ENCODE measurements at regions not wholly inside any gene's neighbourhood (a gene's known extent, or its start where the extent isn't known, plus 50 kb on each side); places are given as distances from the start of the nearest gene placed in this dataset.

DNA sequence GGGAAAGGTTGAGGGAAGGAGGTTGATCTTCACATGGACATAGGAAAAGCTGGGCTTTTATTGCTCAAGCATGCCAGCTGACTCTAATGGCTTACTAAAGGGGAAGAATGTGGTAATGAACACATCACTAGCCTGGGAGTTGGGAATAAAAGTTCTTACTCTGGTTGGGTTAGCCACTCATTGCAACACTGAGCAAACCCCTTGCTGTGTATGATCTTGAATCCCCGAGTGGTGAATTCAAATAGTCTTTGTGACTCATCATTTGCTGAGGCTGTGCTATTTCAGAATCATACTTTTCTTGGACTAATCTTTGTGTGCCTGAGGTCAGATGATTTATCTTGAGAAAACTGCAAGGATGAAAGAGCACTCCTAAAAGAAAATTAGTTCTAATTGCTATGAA, 304.1 kb upstream of the ANO5 start:
- no peaks in the 10 kb centered on the region for H3K4me1 ChIP-seq
- H3K36me3 ChIP-seq, result no peaks in the 10 kb centered on the region
- TF ChIP-seq POLR2A (IDR thresholded peaks at IDR 0.05) (no peak), POLR2AphosphoS5 (IDR thresholded peaks at IDR 0.05; ENCODE audit: insufficient read depth in 1 of 2, low read depth in 1 of 2) (no peak)
- TF ChIP-seq, protein P1, sequence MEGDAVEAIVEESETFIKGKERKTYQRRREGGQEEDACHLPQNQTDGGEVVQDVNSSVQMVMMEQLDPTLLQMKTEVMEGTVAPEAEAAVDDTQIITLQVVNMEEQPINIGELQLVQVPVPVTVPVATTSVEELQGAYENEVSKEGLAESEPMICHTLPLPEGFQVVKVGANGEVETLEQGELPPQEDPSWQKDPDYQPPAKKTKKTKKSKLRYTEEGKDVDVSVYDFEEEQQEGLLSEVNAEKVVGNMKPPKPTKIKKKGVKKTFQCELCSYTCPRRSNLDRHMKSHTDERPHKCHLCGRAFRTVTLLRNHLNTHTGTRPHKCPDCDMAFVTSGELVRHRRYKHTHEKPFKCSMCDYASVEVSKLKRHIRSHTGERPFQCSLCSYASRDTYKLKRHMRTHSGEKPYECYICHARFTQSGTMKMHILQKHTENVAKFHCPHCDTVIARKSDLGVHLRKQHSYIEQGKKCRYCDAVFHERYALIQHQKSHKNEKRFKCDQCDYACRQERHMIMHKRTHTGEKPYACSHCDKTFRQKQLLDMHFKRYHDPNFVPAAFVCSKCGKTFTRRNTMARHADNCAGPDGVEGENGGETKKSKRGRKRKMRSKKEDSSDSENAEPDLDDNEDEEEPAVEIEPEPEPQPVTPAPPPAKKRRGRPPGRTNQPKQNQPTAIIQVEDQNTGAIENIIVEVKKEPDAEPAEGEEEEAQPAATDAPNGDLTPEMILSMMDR (IDR thresholded peaks at IDR 0.05), result no peak
- no peak overlapping the region for H3K27ac ChIP-seq
- H3K9me3 ChIP-seq, result no peaks in the 10 kb centered on the region
- DNase-seq (ENCODE audit: extremely low spot score in 2 of 2), result no peak
- no peaks in the 10 kb centered on the region for H3K27me3 ChIP-seq
- H3K4me3 ChIP-seq, result no peak overlapping the region
- intact Hi-C loops (cut with DNase I), result no loop called here

DNA sequence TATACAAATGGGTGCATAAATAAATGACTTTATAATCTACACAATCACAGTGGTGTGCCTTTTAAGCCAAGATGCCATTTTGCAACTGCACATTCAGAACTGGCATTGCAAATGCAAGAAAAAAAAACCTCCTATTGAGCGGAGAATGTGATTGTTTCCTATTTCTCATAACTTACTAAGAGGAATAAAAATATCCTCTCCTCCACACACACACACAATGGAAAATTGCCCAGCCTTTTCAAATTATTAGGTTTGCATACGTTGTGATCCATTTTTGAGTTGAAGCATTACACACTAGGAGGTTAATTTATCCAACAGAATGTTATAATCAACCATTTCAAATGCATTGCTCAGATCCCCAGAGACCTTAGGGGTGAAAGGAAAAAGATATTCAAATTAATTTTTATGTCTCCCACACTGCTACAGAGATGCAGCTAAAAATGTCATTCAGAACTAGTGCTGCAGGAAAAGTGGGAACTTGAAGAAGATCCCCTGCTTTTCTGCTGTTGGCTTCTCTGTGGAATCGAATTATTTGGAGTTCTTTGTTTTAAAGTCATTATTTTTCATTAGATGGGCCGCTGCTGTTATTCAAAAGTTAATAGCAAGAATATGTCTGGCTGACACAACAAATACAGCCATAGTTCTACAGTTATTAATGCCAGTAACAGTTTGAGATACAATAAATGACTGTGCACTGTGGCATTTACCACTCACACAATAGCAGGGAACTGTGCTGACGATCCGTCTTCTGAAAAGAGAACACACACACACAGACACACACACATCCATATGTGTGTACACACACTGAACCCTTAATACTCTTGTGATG, 299.9 kb upstream of the ANO5 start:
- no peak for TF ChIP-seq POLR2AphosphoS5 (IDR thresholded peaks at IDR 0.05; ENCODE audit: insufficient read depth in 1 of 2, low read depth in 1 of 2)
- no peak for TF ChIP-seq POLR2A (IDR thresholded peaks at IDR 0.05)
- TF ChIP-seq, protein P1 (IDR thresholded peaks at IDR 0.05), result no peak
- intact Hi-C loops (cut with DNase I), result no loop called here
- Histone ChIP-seq H3K27ac (no peak overlapping the region), H3K27me3 (no peaks in the 10 kb centered on the region), H3K9me3 (no peaks in the 10 kb centered on the region), H3K4me1 (no peaks in the 10 kb centered on the region), H3K4me3 (no peak overlapping the region), H3K36me3 (no peaks in the 10 kb centered on the region)
- DNase-seq (ENCODE audit: extremely low spot score in 2 of 2), result no peak

DNA sequence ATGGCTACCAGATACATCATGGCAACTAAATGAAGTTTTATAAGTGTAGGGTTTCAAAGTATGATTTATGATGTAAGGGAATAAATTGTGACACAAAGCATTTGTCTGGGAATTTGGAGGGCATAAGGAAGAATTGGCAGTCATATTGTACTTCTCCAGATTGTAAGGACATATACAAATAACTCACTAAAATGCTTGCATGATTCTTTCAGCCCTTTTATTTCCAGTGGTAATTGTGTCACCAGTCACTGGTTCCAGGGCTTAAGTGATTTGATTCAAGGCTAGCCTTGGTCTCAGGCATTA, 299.4 kb upstream of the ANO5 start:
- Histone ChIP-seq H3K4me1 (no peaks in the 10 kb centered on the region), H3K27ac (no peak overlapping the region), H3K9me3 (no peaks in the 10 kb centered on the region), H3K27me3 (no peaks in the 10 kb centered on the region), H3K36me3 (no peaks in the 10 kb centered on the region), H3K4me3 (no peak overlapping the region)
- intact Hi-C loops (cut with DNase I), result no loop called here
- DNase-seq (ENCODE audit: extremely low spot score in 2 of 2), result no peak
- TF ChIP-seq POLR2AphosphoS5 (IDR thresholded peaks at IDR 0.05; ENCODE audit: insufficient read depth in 1 of 2, low read depth in 1 of 2) (no peak), POLR2A (IDR thresholded peaks at IDR 0.05) (no peak)
- TF ChIP-seq, protein P1 (IDR thresholded peaks at IDR 0.05), result no peak

DNA sequence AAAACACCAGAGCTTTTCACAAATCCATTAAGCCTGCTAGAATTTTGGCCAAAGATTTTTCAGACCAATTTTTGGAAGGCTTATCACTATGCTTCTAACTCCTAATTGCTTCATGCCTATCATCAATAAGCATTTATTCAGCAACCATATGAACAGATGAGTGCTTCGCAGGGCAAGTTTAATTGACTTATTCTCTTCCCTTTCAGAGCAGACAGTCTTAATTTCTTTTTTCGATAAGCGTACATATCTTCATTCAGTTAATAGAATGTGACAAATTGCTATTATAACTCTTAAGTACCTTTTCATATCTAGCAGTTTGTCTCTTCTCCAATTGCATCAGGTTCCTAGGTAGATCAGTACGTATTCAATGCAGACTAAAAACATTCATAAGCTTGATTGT, 298.4 kb upstream of the ANO5 start:
- Histone ChIP-seq H3K4me3 (no peak overlapping the region), H3K36me3 (no peaks in the 10 kb centered on the region), H3K4me1 (no peaks in the 10 kb centered on the region), H3K27me3 (no peaks in the 10 kb centered on the region), H3K9me3 (no peaks in the 10 kb centered on the region), H3K27ac (no peak overlapping the region)
- DNase-seq (ENCODE audit: extremely low spot score in 2 of 2), result no peak
- no peak for TF ChIP-seq POLR2AphosphoS5 (IDR thresholded peaks at IDR 0.05; ENCODE audit: insufficient read depth in 1 of 2, low read depth in 1 of 2)
- no peak for TF ChIP-seq POLR2A (IDR thresholded peaks at IDR 0.05)
- TF ChIP-seq, protein P1 (IDR thresholded peaks at IDR 0.05), result no peak
- intact Hi-C loops (cut with DNase I), result no loop called here

DNA sequence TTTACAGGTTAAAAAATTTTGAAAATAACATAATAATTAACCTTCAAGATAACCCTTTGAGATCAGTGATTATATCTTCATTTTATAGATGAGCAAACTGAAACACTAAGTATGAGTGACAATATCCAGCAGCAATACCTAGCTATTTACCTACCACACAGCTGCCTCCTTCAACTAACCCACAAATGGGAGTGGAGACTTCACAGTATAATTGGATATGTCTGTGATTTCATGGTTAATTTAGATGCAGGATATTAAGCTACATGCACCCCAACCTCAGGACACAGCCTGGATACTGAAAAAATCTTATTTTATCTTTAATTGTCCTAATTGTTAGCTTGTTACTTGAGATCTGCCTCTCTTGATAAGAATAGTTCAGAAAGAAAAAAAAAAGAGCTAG, 297.2 kb upstream of the ANO5 start:
- TF ChIP-seq POLR2AphosphoS5 (IDR thresholded peaks at IDR 0.05; ENCODE audit: insufficient read depth in 1 of 2, low read depth in 1 of 2) (no peak), POLR2A (IDR thresholded peaks at IDR 0.05) (no peak)
- TF ChIP-seq, protein P1 (IDR thresholded peaks at IDR 0.05), result no peak
- Histone ChIP-seq H3K4me1 (no peaks in the 10 kb centered on the region), H3K9me3 (no peaks in the 10 kb centered on the region), H3K27me3 (no peaks in the 10 kb centered on the region), H3K4me3 (no peak overlapping the region), H3K36me3 (no peaks in the 10 kb centered on the region), H3K27ac (no peak overlapping the region)
- intact Hi-C loops (cut with DNase I), result no loop called here
- no peak for DNase-seq (ENCODE audit: extremely low spot score in 2 of 2)

Data from vagina (tissue), 2 donors.